ENCODE measurements at regions not wholly inside any gene's neighbourhood (a gene's known extent, or its start where the extent isn't known, plus 50 kb on each side); places are given as distances from the start of the nearest gene placed in this dataset.

DNA sequence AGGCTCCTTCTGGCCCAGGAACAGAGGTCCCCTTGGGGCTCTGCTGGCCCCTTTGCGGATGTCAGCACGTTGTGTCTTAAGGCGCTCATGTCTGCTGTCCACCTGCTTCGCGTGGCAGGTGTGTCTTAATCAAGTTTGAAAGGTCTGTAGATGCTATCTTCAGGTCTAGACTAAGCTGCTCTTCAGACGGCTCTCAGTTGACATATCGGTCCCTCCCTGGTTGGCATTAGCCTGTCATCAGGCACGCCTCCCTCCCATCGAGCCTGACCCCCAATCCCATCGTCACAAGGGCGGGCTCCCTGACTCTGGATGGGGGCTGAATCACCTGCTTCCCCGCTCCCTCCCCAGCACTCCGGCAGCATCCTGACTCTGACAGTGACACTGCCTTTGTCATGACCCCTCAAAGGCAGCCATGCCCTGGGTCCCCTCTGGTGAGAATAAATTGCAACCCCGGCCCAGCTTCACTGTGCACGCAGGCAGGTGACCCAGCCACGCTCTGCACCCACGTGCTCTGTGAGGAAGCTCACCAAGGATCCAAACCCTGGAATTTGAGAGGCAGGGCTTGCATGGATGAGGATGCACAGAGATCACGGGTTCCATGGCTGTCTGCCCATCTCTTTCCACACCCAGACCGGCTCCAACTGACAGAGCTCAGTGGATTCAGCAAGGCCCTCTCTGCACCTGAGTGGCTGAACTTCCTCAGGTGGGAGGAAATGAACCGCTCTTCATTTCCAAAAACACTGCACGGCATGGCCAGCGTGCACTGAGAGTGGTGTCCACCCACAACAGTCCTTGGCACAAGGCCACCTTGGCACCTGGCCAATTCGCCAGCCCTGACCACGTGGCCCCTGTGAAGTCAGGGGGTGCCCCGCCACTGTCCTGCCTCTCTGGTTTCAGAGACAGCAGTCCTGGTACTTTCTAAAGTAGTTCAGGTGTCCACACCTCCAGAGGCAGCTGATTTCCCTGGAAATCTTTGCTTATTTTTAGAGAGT, 110.2 kb upstream of the GPC1 start:
- no peak overlapping the region for H3K4me3 ChIP-seq
- H3K27ac ChIP-seq: no peak overlapping the region
- H3K4me1 ChIP-seq: no peaks in the 10 kb centered on the region
- no peak for DNase-seq
- no peaks in the 10 kb centered on the region for H3K27me3 ChIP-seq
- H3K9me3 ChIP-seq: peaks cover 0 to 4% (median 0%) of the 10 kb centered on the region in 4 donors
- no peaks in the 10 kb centered on the region for H3K36me3 ChIP-seq
- TF ChIP-seq, protein P1, sequence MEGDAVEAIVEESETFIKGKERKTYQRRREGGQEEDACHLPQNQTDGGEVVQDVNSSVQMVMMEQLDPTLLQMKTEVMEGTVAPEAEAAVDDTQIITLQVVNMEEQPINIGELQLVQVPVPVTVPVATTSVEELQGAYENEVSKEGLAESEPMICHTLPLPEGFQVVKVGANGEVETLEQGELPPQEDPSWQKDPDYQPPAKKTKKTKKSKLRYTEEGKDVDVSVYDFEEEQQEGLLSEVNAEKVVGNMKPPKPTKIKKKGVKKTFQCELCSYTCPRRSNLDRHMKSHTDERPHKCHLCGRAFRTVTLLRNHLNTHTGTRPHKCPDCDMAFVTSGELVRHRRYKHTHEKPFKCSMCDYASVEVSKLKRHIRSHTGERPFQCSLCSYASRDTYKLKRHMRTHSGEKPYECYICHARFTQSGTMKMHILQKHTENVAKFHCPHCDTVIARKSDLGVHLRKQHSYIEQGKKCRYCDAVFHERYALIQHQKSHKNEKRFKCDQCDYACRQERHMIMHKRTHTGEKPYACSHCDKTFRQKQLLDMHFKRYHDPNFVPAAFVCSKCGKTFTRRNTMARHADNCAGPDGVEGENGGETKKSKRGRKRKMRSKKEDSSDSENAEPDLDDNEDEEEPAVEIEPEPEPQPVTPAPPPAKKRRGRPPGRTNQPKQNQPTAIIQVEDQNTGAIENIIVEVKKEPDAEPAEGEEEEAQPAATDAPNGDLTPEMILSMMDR (IDR thresholded peaks at IDR 0.05): no peak
- no peak for TF ChIP-seq POLR2A (IDR thresholded peaks at IDR 0.05)

DNA sequence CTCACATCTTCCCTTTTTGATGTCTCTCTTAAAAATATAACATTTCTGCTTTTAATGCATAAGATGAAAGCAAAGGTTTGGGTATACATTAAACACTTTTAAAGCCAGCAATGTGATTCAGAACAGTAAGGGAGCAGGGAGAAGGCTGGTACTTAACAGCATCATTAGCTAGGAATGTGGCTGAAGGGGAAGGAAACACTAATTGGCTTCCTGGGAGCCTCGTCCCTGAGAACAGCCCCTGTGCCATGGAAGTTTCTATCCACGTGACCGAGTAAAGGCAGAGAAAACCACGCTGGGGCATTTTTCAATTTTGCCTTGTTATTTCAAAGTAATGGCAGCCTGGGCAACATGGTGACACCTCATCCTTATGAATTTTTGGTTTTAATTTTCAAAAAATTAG, 109.2 kb upstream of the GPC1 start:
- TF ChIP-seq, protein P1 (IDR thresholded peaks at IDR 0.05): no peak
- TF ChIP-seq POLR2A (IDR thresholded peaks at IDR 0.05): no peak
- no peaks in the 10 kb centered on the region for H3K27me3 ChIP-seq
- H3K9me3 ChIP-seq: peaks cover 0 to 4% (median 0%) of the 10 kb centered on the region in 4 donors
- no peak overlapping the region for H3K27ac ChIP-seq
- no peak overlapping the region for H3K4me3 ChIP-seq
- no peaks in the 10 kb centered on the region for H3K4me1 ChIP-seq
- H3K36me3 ChIP-seq: no peaks in the 10 kb centered on the region
- DNase-seq: no peak

DNA sequence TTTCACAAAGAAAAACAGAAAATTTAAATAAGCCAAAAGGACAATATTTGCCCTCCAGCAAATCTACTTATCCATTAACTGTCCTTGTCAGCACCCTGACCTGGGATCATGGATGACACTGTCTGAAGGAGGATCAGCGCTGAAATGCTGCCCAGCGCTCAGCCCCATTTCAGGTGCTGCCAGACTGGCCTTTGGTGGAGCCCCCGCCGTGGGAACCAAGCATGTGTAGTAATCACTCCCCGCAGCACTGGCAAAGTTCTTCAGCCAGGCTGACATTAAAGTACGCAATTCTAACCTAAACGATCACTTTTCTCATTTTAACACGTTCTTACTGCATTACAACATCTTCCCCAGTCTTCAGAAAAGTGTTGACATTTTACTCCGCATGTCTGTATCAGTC, 108.6 kb upstream of the GPC1 start:
- no peak for TF ChIP-seq POLR2A (IDR thresholded peaks at IDR 0.05)
- TF ChIP-seq, protein P1 (IDR thresholded peaks at IDR 0.05): no peak

DNA sequence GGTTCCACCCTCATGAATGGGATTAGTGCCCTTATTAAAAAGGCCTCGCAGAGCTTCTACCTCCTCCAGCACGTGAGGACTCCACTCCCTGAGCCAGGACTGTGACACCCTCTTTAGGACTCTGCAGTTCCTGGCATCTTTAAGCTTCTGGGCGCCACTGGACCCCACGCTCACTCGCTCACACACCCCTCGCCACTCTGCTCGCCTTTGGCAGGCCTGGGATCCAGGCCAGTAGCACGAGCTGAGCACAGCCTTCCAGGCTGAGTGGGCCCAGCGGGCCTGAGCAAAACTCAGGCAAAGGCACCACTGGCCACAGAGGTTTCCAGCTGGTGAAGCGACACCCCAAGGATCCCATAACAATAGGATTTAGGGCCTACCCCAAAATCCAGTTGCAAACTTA, 107.9 kb upstream of the GPC1 start:
- no peak overlapping the region for H3K4me3 ChIP-seq

More for the DNA sequence above, 108.6 kb upstream of the GPC1 start:
- H3K27me3 ChIP-seq: no peaks in the 10 kb centered on the region
- H3K4me3 ChIP-seq: no peak overlapping the region
- H3K27ac ChIP-seq: no peak overlapping the region
- peaks cover 0 to 4% (median 0%) of the 10 kb centered on the region in 4 donors for H3K9me3 ChIP-seq
- no peak for DNase-seq
- no peaks in the 10 kb centered on the region for H3K36me3 ChIP-seq
- H3K4me1 ChIP-seq: no peaks in the 10 kb centered on the region

DNA sequence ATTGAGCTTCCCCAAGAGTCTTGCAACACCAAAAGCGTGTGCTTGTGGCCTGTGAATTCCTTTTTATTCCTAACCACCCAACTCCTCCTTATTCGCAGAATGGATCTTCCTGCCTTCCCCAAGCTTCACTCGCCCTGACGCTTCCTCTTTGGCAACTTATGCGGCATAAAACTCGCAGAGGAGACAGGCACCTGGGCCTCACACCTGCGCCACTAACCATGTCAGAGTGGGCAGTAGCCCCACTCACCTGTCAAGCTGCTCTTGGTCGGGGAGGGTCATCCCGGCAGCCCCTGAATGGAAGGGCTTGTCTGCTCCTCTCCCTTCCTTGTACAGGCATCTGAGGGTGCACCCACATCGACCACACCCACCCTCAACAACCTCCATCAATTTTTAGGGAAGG, 106.9 kb upstream of the GPC1 start:
- no peaks in the 10 kb centered on the region for H3K4me1 ChIP-seq
- no peak for DNase-seq
- peaks cover 0 to 4% (median 0%) of the 10 kb centered on the region in 4 donors for H3K9me3 ChIP-seq
- no peaks in the 10 kb centered on the region for H3K27me3 ChIP-seq
- H3K36me3 ChIP-seq: no peaks in the 10 kb centered on the region
- H3K4me3 ChIP-seq: no peak overlapping the region
- no peak for TF ChIP-seq POLR2A (IDR thresholded peaks at IDR 0.05)
- H3K27ac ChIP-seq: no peak overlapping the region

More for the DNA sequence above, 107.9 kb upstream of the GPC1 start:
- no peaks in the 10 kb centered on the region for H3K27me3 ChIP-seq
- TF ChIP-seq POLR2A (IDR thresholded peaks at IDR 0.05): no peak
- TF ChIP-seq, protein P1 (IDR thresholded peaks at IDR 0.05): no peak
- no peak for DNase-seq
- H3K36me3 ChIP-seq: no peaks in the 10 kb centered on the region
- no peaks in the 10 kb centered on the region for H3K4me1 ChIP-seq
- peaks cover 0 to 4% (median 0%) of the 10 kb centered on the region in 4 donors for H3K9me3 ChIP-seq
- H3K27ac ChIP-seq: no peak overlapping the region

DNA sequence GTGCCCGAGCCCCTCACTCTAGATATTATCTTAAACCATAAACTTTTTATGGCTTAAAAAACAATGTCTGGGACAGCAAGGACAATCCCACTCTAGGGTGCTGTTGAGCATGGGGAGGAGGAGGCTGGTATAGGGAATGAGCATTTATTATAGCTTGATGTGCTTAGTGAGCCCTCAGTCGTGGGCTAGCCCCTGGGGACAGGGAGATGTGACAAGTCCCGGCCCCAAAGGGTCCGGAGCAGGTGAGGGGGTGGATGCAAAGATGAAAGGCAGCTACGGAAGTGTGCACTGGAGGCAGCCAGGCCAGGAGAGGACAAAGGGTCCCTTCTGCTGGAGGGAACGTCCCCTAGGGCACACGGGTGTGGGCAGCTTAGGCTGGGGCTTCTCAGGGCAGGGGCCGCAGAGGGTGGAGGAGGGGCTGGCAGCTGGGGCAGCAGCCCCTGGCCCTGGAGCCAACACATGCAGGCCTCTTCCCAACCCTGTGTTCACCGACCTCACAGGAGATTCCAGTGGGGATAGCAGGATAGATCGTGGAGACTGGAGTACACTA, 106.3 kb upstream of the GPC1 start:
- no peak for DNase-seq
- H3K27me3 ChIP-seq: no peaks in the 10 kb centered on the region
- TF ChIP-seq, protein P1 (IDR thresholded peaks at IDR 0.05): no peak

More for the DNA sequence above, 106.3 kb upstream of the GPC1 start:
- H3K4me1 ChIP-seq: no peaks in the 10 kb centered on the region
- H3K36me3 ChIP-seq: no peaks in the 10 kb centered on the region
- H3K4me3 ChIP-seq: no peak overlapping the region
- H3K27ac ChIP-seq: no peak overlapping the region
- H3K9me3 ChIP-seq: peaks cover 0 to 4% (median 0%) of the 10 kb centered on the region in 4 donors
